Smooth muscle cell (in vitro differentiated cells): ENCODE measurements at regions not wholly inside any gene's neighbourhood (a gene's known extent, or its start where the extent isn't known, plus 50 kb on each side); places are given as distances from the start of the nearest gene placed in this dataset.

Source experiments
- DNase-seq: peaks from one replicate; lab custom pipeline; 2025; ENCODE audit not compliant: unreplicated experiment; lab: John Stamatoyannopoulos, UW
- H2AFZ ChIP-seq: fragments of 200-600 bp; sonication (generic); 2 replicates; pipeline ENCODE4 v1.6.0; 2016; ENCODE audit warnings: antibody characterized with exemption, low read depth, mild to moderate bottlenecking
- H3F3A ChIP-seq: fragments of 200-600 bp; sonication (generic); 2 replicates; pipeline ENCODE4 v1.6.0; 2017; ENCODE audit warnings: antibody characterized with exemption, low read depth
- H3K27ac ChIP-seq: fragments of 200-600 bp; sonication (generic); 2 replicates; pipeline ENCODE4 v1.5.1; 2016; ENCODE audit warnings: low read depth, mild to moderate bottlenecking
- H3K27me3 ChIP-seq: fragments of 200-600 bp; sonication (generic); 2 replicates; pipeline ENCODE4 v1.6.1; 2016; ENCODE audit warnings: low read depth, mild to moderate bottlenecking
- H3K36me3 ChIP-seq: fragments of 200-600 bp; sonication (generic); 2 replicates; pipeline ENCODE4 v1.5.1; 2016; ENCODE audit warnings: low read depth
- H3K4me1 ChIP-seq: fragments of 200-600 bp; sonication (generic); 2 replicates; pipeline ENCODE4 v1.5.1; 2016; ENCODE audit warnings: low read depth
- H3K4me2 ChIP-seq: fragments of 200-600 bp; sonication (generic); 2 replicates; pipeline ENCODE4 v1.6.0; 2016; ENCODE audit warnings: mild to moderate bottlenecking
- H3K4me3 ChIP-seq: fragments of 200-600 bp; sonication (generic); 2 replicates; pipeline ENCODE4 v1.5.1; 2016; ENCODE audit warnings: mild to moderate bottlenecking
- H3K79me2 ChIP-seq: fragments of 200-600 bp; sonication (generic); 2 replicates; pipeline ENCODE4 v1.6.0; 2016; ENCODE audit warnings: low read depth, mild to moderate bottlenecking
- H3K9ac ChIP-seq: fragments of 200-600 bp; sonication (generic); 2 replicates; pipeline ENCODE4 v1.6.0; 2016; ENCODE audit warnings: low read depth
- H3K9me3 ChIP-seq: fragments of 200-600 bp; sonication (generic); replicated peaks from 2 replicates; pipeline ENCODE4 v1.5.1; 2016; ENCODE audit warnings: low read depth
- H4K20me1 ChIP-seq: fragments of 200-600 bp; sonication (generic); 2 replicates; pipeline ENCODE4 v1.6.0; 2016; ENCODE audit warnings: low read depth
- WGBS: methylation state at CpG from one replicate; pipeline ENCODE4 v1.1.7; 2016; ENCODE audit warnings: low lambda C conversion rate; 5-methylcytosine and 5-hydroxymethylcytosine counted together
- TF ChIP-seq, protein P1 (sequence below): fragments of 200-600 bp; sonication (generic); IDR thresholded peaks from 2 replicates; pipeline ENCODE4 v1.5.1; 2017; ENCODE audit warnings: borderline replicate concordance, mild to moderate bottlenecking, antibody characterized with exemption; ENCODE audit not compliant: insufficient read depth, poor library complexity, severe bottlenecking

DNA sequence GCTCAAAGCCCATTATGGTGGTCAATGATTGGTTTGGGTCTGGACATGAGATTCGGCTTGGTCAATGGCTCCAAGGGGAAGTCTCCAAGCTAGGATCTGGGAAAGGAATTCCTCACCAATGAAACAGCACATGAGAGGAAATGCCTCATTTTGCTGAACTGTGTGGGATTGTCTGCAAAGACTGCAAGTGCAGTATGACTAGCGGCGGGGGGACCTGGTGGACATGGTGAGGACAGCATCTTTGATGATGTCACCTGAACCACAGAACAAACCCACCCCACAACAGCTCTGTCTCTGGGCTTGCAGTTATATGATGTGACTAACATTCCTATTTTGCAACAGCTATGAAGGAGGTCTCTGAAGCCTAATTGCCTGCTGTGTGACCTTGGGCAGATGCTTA, 50.6 kb upstream of the NKD1 start:
- no peak overlapping the region for H3K27ac ChIP-seq
- no peak overlapping the region for H3K4me2 ChIP-seq
- H4K20me1 ChIP-seq: no peaks in the 10 kb centered on the region
- TF ChIP-seq, protein P1, sequence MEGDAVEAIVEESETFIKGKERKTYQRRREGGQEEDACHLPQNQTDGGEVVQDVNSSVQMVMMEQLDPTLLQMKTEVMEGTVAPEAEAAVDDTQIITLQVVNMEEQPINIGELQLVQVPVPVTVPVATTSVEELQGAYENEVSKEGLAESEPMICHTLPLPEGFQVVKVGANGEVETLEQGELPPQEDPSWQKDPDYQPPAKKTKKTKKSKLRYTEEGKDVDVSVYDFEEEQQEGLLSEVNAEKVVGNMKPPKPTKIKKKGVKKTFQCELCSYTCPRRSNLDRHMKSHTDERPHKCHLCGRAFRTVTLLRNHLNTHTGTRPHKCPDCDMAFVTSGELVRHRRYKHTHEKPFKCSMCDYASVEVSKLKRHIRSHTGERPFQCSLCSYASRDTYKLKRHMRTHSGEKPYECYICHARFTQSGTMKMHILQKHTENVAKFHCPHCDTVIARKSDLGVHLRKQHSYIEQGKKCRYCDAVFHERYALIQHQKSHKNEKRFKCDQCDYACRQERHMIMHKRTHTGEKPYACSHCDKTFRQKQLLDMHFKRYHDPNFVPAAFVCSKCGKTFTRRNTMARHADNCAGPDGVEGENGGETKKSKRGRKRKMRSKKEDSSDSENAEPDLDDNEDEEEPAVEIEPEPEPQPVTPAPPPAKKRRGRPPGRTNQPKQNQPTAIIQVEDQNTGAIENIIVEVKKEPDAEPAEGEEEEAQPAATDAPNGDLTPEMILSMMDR: no peak
- DNase-seq: no peak
- no peaks in the 10 kb centered on the region for H3K79me2 ChIP-seq
- H3K4me3 ChIP-seq: no peak overlapping the region
- peak overlapping the region; percentile 19 for H2AFZ ChIP-seq
- H3K27me3 ChIP-seq: no peaks in the 10 kb centered on the region
- H3K36me3 ChIP-seq: no peaks in the 10 kb centered on the region
- 27% methylated on average over 3 of the region's 3 CpGs for WGBS
- no peak overlapping the region for H3K9ac ChIP-seq
- H3K4me1 ChIP-seq: no peaks in the 10 kb centered on the region
- no peaks in the 10 kb centered on the region for H3F3A ChIP-seq
- no peaks in the 10 kb centered on the region for H3K9me3 ChIP-seq

DNA sequence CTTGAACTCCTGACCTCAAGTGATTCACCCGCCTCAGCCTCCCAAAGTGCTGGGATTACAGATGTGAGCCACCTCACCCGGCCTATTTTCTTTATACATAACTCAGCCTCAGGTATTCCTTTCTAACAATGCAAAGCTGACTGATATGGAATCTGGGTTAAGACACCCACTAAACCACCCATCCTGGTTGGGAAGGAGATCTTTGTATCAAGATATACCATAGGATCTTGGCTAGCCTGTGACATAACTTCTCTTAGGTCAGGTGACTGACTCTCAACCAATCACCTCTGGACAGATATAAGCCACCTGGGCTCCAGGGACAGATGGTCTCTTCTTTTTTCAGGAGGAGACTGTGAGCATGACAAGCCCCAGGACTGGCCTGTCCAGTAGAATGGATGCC, 51.2 kb upstream of the NKD1 start:
- Histone ChIP-seq H3K4me2 (no peak overlapping the region), H3K9ac (no peak overlapping the region), H4K20me1 (no peaks in the 10 kb centered on the region), H3K79me2 (no peaks in the 10 kb centered on the region), H3K36me3 (no peaks in the 10 kb centered on the region), H3F3A (no peaks in the 10 kb centered on the region), H2AFZ (no peak overlapping the region), H3K4me1 (no peaks in the 10 kb centered on the region), H3K4me3 (no peak overlapping the region), H3K27ac (no peak overlapping the region), H3K27me3 (no peaks in the 10 kb centered on the region), H3K9me3 (no peaks in the 10 kb centered on the region)
- WGBS: 75% methylated on average over 2 of the region's 2 CpGs
- DNase-seq: no peak
- TF ChIP-seq, protein P1: no peak

DNA sequence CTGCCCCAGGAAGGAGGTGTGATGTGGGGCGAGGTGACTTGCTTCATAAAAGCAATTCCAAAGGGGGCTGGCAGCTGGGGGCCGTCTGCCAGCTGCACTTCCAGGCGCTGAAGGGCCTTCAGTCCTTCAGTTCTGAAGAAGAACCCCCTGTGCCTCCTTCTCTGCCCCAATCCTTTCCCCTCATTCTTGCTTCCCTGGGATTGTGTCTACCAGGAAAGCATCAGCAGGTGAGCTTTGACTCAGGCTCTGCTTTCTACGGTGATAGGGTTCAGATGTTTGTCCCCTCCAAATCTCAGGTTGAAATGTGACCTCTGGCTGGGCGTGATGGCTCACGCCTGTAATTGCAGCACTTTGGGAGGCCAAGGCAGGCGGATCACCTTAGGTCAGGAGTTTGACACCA, 52.5 kb upstream of the NKD1 start:
- no peaks in the 10 kb centered on the region for H3K27me3 ChIP-seq
- no peak overlapping the region for H3K27ac ChIP-seq
- no peaks in the 10 kb centered on the region for H4K20me1 ChIP-seq
- DNase-seq: no peak
- no peak overlapping the region for H3K4me2 ChIP-seq
- no peaks in the 10 kb centered on the region for H3K4me1 ChIP-seq
- no peaks in the 10 kb centered on the region for H3K79me2 ChIP-seq
- H3K9me3 ChIP-seq: no peaks in the 10 kb centered on the region
- no peaks in the 10 kb centered on the region for H3K36me3 ChIP-seq
- H3F3A ChIP-seq: no peaks in the 10 kb centered on the region
- no peak overlapping the region for H3K4me3 ChIP-seq
- WGBS: 97% methylated on average over 7 of the region's 7 CpGs
- no peak overlapping the region for H3K9ac ChIP-seq
- TF ChIP-seq, protein P1: no peak
- H2AFZ ChIP-seq: no peak overlapping the region

DNA sequence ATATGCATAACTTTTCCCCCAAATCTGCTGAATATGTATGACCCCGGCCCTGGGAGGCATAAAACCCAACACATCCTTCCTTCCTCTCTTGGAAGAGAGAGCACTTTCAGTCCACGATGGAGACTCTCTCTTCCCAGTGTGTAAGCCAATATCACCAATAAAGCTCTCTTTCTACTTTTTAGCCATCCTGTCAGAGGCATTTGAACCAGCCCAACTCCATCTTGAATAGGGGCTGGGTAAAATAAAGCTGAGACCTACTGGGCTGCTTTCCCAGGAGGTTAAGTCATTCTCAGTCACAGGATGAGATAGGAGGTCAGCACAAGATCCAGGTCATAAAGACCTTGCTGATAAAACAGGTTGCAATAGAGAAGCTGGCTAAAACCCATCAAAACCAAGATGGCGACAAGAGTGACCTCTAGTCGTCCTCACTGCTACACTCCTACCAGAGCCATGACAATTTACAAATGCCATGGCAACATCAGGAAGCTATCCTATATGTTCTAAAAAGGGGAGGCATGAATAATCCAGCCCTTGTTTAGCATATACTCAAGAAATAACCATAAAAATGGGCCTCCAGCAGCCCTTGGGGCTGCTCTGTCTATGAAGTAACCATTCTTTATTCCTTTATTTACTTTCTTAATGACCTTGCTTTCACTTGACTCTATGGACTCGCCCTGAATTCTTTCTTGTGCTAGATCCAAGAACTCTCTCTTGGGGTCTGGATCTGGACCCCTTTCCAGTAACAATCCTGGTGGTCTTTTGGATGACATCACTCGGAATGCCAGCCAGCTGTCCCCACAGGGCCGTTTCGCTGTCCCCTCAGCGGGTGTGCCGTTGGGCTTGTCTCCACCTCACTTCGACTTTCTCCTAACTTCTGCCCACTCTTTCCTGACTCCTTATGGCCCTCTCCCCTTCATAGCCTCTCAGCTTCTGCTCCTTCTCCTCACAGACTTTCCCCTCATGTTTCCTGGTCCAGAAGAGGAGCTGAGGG, 53.4 kb upstream of the NKD1 start:
- WGBS: 93% methylated on average over 11 of the region's 11 CpGs
- Histone ChIP-seq H3K36me3 (no peaks in the 10 kb centered on the region), H3K9me3 (no peaks in the 10 kb centered on the region), H2AFZ (no peak overlapping the region), H3K9ac (no peak overlapping the region), H3K27me3 (no peaks in the 10 kb centered on the region), H3K79me2 (no peaks in the 10 kb centered on the region), H3K4me1 (no peaks in the 10 kb centered on the region), H4K20me1 (no peaks in the 10 kb centered on the region), H3K27ac (no peak overlapping the region), H3K4me2 (no peak overlapping the region), H3K4me3 (no peak overlapping the region), H3F3A (no peaks in the 10 kb centered on the region)
- TF ChIP-seq, protein P1: no peak
- DNase-seq: no peak
